ENCODE measurements at regions not wholly inside any gene's neighbourhood (a gene's known extent, or its start where the extent isn't known, plus 50 kb on each side); places are given as distances from the start of the nearest gene placed in this dataset.

DNA sequence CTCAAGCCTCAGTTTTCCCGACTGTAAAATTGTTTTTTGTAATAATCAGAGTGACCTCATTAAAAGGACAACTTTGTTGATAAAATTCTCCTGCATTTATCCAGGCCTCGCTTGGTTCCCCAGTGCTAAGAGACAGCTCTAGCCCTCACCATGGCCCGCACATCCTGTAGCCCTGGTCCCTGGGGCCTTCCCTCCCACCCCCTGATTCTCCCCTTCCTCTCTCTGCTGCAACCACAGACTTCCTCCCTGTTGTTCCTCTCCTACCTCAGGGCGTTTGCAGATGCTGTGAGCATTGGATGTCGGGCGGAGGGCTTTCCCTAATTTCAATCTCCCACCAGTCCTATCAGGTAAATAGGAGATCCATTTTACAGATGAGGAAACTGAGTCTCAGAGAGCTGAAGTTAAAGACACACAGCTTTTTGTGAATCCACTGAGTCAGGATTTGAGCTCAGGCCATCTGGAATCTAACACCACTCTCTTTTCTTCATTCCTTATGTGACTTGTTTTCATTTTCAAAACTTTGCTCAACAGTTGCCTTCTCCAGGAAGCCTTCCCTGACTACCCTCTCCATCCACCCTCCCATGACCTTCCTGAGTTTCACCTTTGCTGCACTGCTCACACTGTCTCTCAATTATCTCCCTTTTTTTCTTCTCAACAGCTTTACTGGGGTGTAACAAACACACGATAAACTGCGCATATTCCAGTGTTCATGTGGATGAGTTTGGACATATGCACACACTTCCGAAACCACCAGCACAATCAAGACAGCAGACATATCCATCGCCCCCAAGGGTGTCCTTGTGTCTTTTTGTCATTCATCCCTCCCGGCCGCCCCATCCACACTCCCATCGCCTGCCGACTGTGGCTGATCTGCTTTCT is 107.1 kb downstream of the CEBPB start:
- DNase-seq (ENCODE audit: low read depth in 1 of 2, low spot score in 1 of 2) = no peak

DNA sequence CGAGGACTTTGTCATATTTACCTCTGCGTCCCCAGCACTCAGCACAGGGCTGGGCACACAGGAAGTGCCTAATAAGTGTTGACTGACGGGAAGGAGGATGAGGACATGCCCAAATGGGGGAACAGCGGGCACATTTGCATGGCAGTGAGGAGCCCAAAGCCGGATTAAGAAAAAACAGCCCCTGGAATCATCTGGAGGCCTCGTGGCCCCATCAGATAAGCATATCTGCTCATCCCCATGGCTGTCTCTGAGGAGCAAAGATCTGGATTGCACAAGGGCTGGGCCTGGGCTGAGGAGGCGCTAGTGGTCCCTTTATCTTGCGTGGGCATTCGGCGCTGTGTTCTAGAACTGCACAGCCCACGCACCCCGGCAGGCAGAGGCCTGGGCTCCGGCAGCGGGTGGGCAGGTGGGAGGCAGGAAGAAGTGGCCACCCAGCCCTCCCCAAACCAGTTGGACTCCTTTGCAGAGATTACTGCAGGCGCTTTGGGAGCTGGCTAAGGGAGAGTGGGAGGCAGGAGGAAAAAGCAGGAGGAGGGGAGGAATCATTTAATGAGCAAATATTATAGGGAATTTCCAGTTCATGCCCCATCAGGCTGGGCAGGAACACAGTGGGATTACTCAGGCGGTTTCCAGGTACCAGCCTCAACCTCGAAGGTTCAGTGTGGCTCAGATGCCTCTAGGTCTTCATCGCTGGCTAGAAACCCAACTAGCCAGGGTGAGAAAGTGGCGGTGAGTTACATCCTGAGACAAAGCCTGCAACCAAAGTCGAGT is 108.1 kb downstream of the CEBPB start:
- no peak for DNase-seq (ENCODE audit: low read depth in 1 of 2, low spot score in 1 of 2)

GRCh38 chr20:50299325-50299629 is 108.6 kb downstream of the CEBPB start:
- no peak for DNase-seq (ENCODE audit: low read depth in 1 of 2, low spot score in 1 of 2)

DNA sequence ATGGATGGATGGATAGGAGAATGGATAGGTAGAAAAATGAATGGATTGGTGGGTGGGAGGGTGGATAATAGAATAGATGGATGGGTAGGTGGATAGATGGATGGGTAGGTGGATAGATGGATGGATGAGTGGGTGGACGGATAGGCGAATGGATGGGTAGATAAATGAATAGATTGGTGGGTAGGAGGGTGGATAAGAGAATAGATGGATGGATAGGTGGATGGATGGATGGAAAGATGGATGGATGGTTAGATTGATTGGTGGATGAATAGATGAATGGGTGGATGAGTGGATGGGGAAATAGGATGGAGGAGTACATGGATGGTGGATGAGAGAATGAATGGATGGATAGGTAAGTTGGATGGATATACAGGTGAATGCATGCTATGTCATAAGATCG is 110.5 kb downstream of the CEBPB start:
- no peak for DNase-seq (ENCODE audit: low read depth in 1 of 2, low spot score in 1 of 2)

GRCh38 chr20:50301712-50302111 is 111.1 kb downstream of the CEBPB start:
- no peak for DNase-seq (ENCODE audit: low read depth in 1 of 2, low spot score in 1 of 2)

- DNase-seq (ENCODE audit: low read depth in 1 of 2, low spot score in 1 of 2) = no peak
These were observed 111.9 kb downstream of the CEBPB start for GRCh38 chr20:50302341-50303057.

- DNase-seq (ENCODE audit: low read depth in 1 of 2, low spot score in 1 of 2) = no peak
These were observed 113.2 kb downstream of the CEBPB start for GRCh38 chr20:50303573-50304500.

GRCh38 chr20:50304501-50304856 is 113.8 kb downstream of the CEBPB start:
- DNase-seq (ENCODE audit: low read depth in 1 of 2, low spot score in 1 of 2) = no peak

GRCh38 chr20:50304923-50305635 is 114.4 kb downstream of the CEBPB start:
- DNase-seq (ENCODE audit: low read depth in 1 of 2, low spot score in 1 of 2) = no peak

GRCh38 chr20:50305636-50306477 is 115.2 kb downstream of the CEBPB start:
- DNase-seq (ENCODE audit: low read depth in 1 of 2, low spot score in 1 of 2) = no peak

DNA sequence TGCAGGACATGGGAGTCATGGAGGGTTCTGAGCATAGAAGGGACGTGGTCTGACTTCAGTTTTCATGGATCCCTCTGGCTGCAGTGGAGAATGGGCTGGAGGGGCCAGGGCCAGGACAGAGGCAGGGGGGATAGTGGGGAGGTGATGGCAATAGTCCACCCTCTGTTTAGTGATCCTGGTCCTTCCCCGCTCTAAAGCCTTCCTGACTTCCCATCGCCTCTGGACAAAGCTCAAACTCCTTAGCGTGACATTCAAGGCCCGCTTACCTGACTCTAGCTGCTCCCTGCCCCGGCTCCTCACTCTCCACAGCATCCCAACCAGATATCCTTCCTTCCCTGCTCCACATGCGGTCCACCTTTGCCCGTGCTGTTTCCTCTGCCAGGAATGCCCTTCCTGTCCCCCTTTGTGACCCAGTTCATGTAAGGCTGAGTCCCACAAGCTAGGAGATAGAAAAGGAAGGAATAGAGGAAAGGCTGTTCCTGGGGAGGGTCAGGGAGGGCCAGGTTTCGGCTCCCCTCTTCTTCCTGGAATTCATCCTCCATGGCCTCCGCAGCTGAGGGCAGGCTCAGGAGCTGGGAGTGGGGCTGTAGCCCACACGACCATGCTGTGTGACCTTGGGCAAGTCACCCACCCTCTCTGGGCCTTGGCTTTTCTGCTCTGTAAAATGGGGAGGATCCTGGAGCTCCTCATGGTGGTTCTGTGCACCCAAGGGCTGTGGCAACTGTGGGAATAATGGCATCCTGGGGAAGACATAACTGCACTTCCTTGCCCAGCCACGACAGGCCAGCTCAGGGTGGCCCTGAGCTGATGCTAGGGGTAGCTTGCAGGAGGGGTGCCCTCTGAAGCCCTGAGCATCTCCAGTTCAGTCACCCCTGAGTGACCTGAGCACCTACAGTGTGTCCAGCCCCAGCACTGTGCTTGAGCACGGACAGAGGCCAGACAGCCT is 116.1 kb downstream of the CEBPB start:
- DNase-seq (ENCODE audit: low read depth in 1 of 2, low spot score in 1 of 2) = no peak

GRCh38 chr20:50308166-50308512 is 117.5 kb downstream of the CEBPB start:
- no peak for DNase-seq (ENCODE audit: low read depth in 1 of 2, low spot score in 1 of 2)

DNA sequence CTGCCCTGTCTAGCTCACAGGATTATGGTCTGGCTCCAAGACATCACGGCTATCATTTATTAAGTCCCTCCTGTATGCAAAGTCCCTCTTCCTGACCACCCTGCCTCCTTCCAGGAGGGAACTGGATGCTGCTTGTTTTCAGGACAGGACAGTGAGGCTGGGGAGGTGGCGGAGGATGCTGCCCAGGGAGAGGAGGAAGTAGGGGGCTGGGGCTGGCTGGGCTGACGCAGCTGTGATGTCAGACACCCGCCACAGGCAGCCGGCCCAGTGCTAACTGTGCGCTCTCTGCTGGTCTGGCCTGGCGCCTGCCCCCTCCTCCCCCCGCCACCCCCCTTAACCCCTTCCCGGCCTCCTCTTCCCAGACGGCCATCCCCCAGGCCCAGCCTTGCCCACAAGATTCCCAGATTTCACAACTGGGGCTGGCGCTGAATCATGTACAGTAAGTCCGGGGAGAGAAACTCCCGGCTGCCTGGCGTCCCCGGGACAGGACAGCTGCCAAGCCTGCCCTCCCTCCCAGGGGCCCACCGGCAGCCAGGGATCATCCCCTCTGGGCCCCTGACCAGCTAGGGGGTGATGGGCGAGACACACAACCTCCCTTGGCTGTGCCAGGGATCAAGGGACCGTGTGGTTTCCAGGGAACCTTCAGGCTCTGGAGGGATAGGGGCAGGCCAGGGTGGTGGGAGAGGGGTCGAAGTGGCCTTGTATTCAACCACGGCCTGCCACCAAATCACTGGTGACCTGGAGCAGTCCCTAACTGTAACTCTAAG is 118.1 kb downstream of the CEBPB start:
- DNase-seq (ENCODE audit: low read depth in 1 of 2, low spot score in 1 of 2) = no peak

- DNase-seq (ENCODE audit: low read depth in 1 of 2, low spot score in 1 of 2) = no peak
These were observed 118.7 kb downstream of the CEBPB start for GRCh38 chr20:50309280-50309763.

GRCh38 chr20:50309764-50310672 is 119.4 kb downstream of the CEBPB start:
- DNase-seq (ENCODE audit: low read depth in 1 of 2, low spot score in 1 of 2) = no peak

- no peak for DNase-seq (ENCODE audit: low read depth in 1 of 2, low spot score in 1 of 2)
These were observed 120.0 kb downstream of the CEBPB start for GRCh38 chr20:50310673-50311051.
